Left lung (tissue), 4 donors: ENCODE measurements at regions not wholly inside any gene's neighbourhood (a gene's known extent, or its start where the extent isn't known, plus 50 kb on each side); places are given as distances from the start of the nearest gene placed in this dataset.

ENCODE experiments used
- ATAC-seq: fragments of 200-7000 bp; cut with Tn5 transposase; one replicate; pipeline ENCODE4 v1.9.1; 2020; ENCODE audit warnings: moderate library complexity
- DNase-seq, 4 donors: peaks; one replicate each; pipeline ENCODE4 v3.0.0-alpha.2; 2013 to 2020
- H3K27ac ChIP-seq, 2 donors: fragments of 200-600 bp; sonication (generic) in 1 of 2; one replicate each; pipeline versions ENCODE4 v1.5.0 to v1.8.0; 2020 to 2021
- H3K27me3 ChIP-seq, 2 donors: fragments of 200-600 bp; sonication (generic) in 1 of 2; one replicate each; pipeline versions ENCODE4 v1.5.0 to v1.8.0; 2020 to 2021
- H3K36me3 ChIP-seq, 2 donors: fragments of 200-600 bp; sonication (generic) in 1 of 2; one replicate each; pipeline versions ENCODE4 v1.5.0 to v1.8.0; 2020 to 2021
- H3K4me1 ChIP-seq, 2 donors: fragments of 200-600 bp; one replicate each; pipeline ENCODE4 v1.8.0; 2021
- H3K4me3 ChIP-seq, 2 donors: fragments of 200-600 bp; sonication (generic) in 1 of 2; one replicate each; pipeline versions ENCODE4 v1.5.0 to v1.8.0; 2020 to 2021; ENCODE audit warnings: mild to moderate bottlenecking in 1 of 2
- H3K9me3 ChIP-seq, 2 donors: fragments of 200-600 bp; sonication (generic) in 1 of 2; one replicate each; pipeline versions ENCODE4 v1.5.0 to v1.8.0; 2020 to 2021
- CTCF ChIP-seq, 2 donors: fragments of 200-600 bp; sonication (generic) in 1 of 2; IDR thresholded peaks; one replicate each; pipeline versions ENCODE4 v1.5.0 to v1.8.0; 2021; ENCODE audit warnings: antibody characterized with exemption in 2 of 2
- intact Hi-C, 2 donors: fragments of 100-400 bp; cut with DNase I; formaldehyde crosslinking; loops; one replicate each; pipeline versions ENCODE4 v1.11.2 to v1.14.2; 2022
- donor health status: DM: no; HTN: yes; CAD: no.
- donor health status: DM: no; HTN: no; CAD: no.

- H3K27ac ChIP-seq, result no peak overlapping the region
- no peaks in the 10 kb centered on the region for H3K4me1 ChIP-seq
- no peak for TF ChIP-seq CTCF (IDR thresholded peaks at IDR 0.05)
- DNase-seq, result no peak
- no peak for ATAC-seq
- intact Hi-C loops, result no loop called here
- H3K9me3 ChIP-seq, result no peaks in the 10 kb centered on the region
- H3K27me3 ChIP-seq, result no peaks in the 10 kb centered on the region
- H3K36me3 ChIP-seq, result no peaks in the 10 kb centered on the region
- no peak overlapping the region for H3K4me3 ChIP-seq
Measured at GRCh38 chr2:66030553-66030952, 404.4 kb upstream of the MEIS1 start.

DNA sequence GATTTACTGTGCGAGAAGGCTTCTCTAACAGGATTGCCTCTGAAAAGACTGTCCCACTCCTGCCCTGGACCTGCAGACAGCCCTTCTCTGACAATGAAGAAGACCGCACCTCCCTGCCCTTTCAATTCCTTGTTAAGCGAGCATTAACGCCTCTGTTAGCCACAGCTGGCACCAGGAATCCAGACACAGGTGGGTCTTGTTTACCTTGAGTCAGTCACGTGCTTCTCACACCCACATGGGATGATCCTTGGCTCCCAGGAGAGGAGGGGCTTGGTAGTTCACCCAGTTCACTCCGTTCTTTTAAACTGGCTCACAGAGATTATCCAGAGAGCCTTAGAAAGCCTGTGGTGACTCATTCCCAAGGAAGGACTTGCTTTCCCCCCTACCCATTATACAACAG lies 410.5 kb upstream of the MEIS1 start:
- Histone ChIP-seq H3K4me3 (no peak overlapping the region), H3K36me3 (no peaks in the 10 kb centered on the region), H3K27ac (no peak overlapping the region), H3K4me1 (no peaks in the 10 kb centered on the region), H3K9me3 (no peaks in the 10 kb centered on the region), H3K27me3 (no peaks in the 10 kb centered on the region)
- intact Hi-C loops, result no loop called here
- no peak for DNase-seq
- no peak for TF ChIP-seq CTCF (IDR thresholded peaks at IDR 0.05)
- ATAC-seq, result peak; percentile 31

DNA sequence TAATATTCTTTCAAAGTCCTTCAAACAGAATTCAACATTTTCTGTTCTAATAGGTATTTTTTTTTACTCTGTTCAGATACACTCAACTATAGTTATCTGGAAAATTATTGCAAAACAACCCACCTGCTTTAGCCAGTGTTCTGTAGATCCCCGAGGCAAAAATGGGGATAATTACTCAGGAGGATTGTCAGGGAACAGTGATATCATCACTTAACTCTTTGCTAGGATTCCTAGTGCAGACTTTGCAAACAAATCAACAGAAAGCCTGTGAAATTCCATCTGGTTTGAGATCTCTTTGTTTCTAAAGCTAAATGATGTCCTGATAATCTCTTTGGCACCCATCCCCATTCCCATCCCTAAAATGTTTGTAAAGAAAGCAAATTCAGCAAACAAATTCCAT lies 413.6 kb upstream of the MEIS1 start:
- Histone ChIP-seq H3K4me3 (no peak overlapping the region), H3K27me3 (no peaks in the 10 kb centered on the region), H3K36me3 (no peaks in the 10 kb centered on the region), H3K4me1 (no peaks in the 10 kb centered on the region), H3K27ac (no peak overlapping the region), H3K9me3 (no peaks in the 10 kb centered on the region)
- intact Hi-C loops, result no loop called here
- DNase-seq (no peak), ATAC-seq (no peak)
- no peak for TF ChIP-seq CTCF (IDR thresholded peaks at IDR 0.05)

DNA sequence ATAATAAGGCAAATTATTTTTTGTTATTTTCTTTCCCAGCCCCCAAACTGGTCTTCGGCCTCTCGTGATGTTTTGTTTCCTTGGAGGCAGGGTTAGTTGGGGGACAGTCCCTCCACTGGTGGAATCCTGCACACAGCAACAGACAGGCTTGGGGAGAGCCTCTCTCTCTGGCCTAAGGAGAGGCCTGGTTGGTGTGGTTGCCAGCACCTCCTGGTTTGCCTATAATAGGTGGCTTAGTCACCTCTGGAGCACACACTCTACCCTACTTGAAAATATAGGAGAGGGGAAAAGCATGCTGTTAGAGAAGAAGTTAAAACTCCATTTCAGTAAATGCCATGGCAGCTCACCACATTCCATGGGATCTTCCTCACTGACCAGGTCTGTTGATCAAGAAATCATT lies 417.2 kb upstream of the MEIS1 start:
- H3K9me3 ChIP-seq, result no peaks in the 10 kb centered on the region
- no peak overlapping the region for H3K4me3 ChIP-seq
- intact Hi-C loops, result no loop called here
- H3K27ac ChIP-seq, result no peak overlapping the region
- H3K36me3 ChIP-seq, result no peaks in the 10 kb centered on the region
- peak in 1 of 4 donors; percentile 38 for DNase-seq
- peak; percentile 99 for ATAC-seq
- H3K27me3 ChIP-seq, result no peaks in the 10 kb centered on the region
- no peaks in the 10 kb centered on the region for H3K4me1 ChIP-seq
- TF ChIP-seq CTCF (IDR thresholded peaks at IDR 0.05), result no peak

DNA sequence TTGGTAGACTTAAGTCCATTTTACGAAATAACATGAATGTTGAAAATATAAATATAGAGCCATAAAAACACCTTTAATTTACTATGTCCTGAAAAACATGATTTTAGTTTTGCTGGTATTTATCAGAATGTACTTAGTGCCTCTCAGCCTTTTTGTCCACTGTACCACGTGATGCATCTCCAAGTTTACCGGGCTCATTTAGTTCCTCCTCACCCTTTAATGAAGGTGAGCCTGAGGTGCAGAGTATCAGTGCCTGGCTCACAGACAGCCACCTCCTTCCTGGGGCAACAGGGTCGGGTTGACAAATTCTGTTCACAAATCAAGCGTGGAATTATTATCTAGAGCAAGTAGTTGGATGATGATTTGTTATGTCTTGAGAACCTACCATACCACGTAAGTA lies 420.5 kb upstream of the MEIS1 start:
- H3K4me3 ChIP-seq, result no peak overlapping the region
- H3K36me3 ChIP-seq, result no peaks in the 10 kb centered on the region
- intact Hi-C loops, result no loop called here
- no peak overlapping the region for H3K27ac ChIP-seq
- H3K27me3 ChIP-seq, result no peaks in the 10 kb centered on the region
- ATAC-seq (no peak), DNase-seq (no peak)
- TF ChIP-seq CTCF (IDR thresholded peaks at IDR 0.05), result no peak
- H3K4me1 ChIP-seq, result no peaks in the 10 kb centered on the region
- H3K9me3 ChIP-seq, result peaks cover 0 to 8% of the 10 kb centered on the region in 2 donors
